RWPE1 (cell line): ENCODE measurements at regions not wholly inside any gene's neighbourhood (a gene's known extent, or its start where the extent isn't known, plus 50 kb on each side); places are given as distances from the start of the nearest gene placed in this dataset.

Experiments
- CTCF ChIA-PET: fragments of 350-600 bp; sonication (Branson Sonifier 250); formaldehyde crosslinking; extraction: SDS; loops from one replicate; lab custom pipeline; 2021; lab: Yijun Ruan, JAX
- POLR2A ChIA-PET: fragments of 400-600 bp; formaldehyde crosslinking; extraction: SDS; loops from one replicate; lab custom pipeline; 2020; ENCODE audit warnings: antibody characterized with exemption; ENCODE audit not compliant: low non-redundant PET; lab: Yijun Ruan, JAX
- DNase-seq: peaks from one replicate; pipeline ENCODE4 v3.0.0; 2012; ENCODE audit warnings: low spot score
- H3K27ac ChIP-seq: fragments of 450-650 bp; 2 replicates; pipeline ENCODE4 v1.5.1; 2017
- CTCF ChIP-seq: fragments of 450-650 bp; conservative IDR thresholded peaks from 2 replicates; pipeline ENCODE4 v1.5.1; 2017; ENCODE audit warnings: low read depth, mild to moderate bottlenecking

- ChIA-PET POLR2A (no interaction called here), CTCF (no interaction called here)
- DNase-seq = no peak
- no peak for TF ChIP-seq CTCF
- no peak overlapping the region for H3K27ac ChIP-seq
Observed at GRCh38 chr17:70773258-70773657, 603.9 kb downstream of the KCNJ2 start.

GRCh38 chr17:70774339-70775117, 605.2 kb downstream of the KCNJ2 start:
- TF ChIP-seq CTCF = no peak
- DNase-seq = no peak
- no peak overlapping the region for H3K27ac ChIP-seq
- CTCF ChIA-PET = no interaction called here
- POLR2A ChIA-PET = no interaction called here

DNA sequence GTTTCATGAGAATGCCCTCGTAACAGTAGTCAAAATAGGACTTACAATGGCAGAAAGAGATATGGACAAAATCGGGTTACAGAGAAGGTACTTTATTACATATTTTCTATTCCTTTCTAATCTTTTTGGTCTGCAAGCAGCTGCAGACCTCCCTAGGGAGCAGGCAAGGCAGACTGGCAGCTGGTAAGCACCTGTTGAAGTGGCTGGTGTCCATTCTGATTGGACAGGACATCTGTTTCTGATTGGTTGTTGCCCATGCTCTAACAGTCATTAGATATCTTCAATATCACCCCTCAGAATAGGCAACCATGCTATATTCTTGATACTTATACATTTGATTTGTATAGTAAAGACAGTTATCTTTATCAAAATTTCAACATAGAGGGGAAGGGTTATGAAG, 606.3 kb downstream of the KCNJ2 start:
- no peak overlapping the region for H3K27ac ChIP-seq
- no peak for TF ChIP-seq CTCF
- CTCF ChIA-PET = interaction anchor here (0.6 kb wide), 1 partner anchor 308 kb away, joined by 4 read pairs; no protein-coding TSS in a partner anchor
- DNase-seq = no peak
- POLR2A ChIA-PET = no interaction called here

DNA sequence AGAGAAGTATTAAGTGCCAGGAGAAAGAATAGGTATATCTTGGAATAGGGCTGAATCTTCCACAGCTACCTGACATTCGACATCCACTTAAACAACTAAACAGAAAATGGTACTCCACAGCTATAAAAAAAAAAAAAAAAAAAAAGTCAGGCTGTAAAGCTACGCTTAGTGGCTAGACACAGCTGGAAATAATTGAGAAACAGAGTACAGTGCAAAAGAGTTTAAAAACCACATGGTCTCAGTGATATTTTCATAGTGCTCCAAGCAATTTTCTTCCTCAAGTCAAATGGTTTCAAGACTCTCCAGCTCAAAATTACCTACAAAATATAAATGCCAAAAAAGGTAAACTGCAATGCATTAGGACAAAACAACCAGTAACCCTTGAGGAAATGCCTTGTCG, 607.1 kb downstream of the KCNJ2 start:
- CTCF ChIA-PET = no interaction called here
- H3K27ac ChIP-seq = no peak overlapping the region
- no peak for TF ChIP-seq CTCF
- DNase-seq = no peak
- POLR2A ChIA-PET = no interaction called here

GRCh38 chr17:70780031-70780430, 610.7 kb downstream of the KCNJ2 start:
- DNase-seq = no peak
- no peak overlapping the region for H3K27ac ChIP-seq
- ChIA-PET CTCF (no interaction called here), POLR2A (no interaction called here)
- TF ChIP-seq CTCF = no peak

GRCh38 chr17:70786081-70786480, 616.7 kb downstream of the KCNJ2 start:
- ChIA-PET CTCF (no interaction called here), POLR2A (no interaction called here)
- DNase-seq = no peak
- H3K27ac ChIP-seq = no peak overlapping the region
- TF ChIP-seq CTCF = no peak
